ENCODE measurements at regions not wholly inside any gene's neighbourhood (a gene's known extent, or its start where the extent isn't known, plus 50 kb on each side); places are given as distances from the start of the nearest gene placed in this dataset.

DNA sequence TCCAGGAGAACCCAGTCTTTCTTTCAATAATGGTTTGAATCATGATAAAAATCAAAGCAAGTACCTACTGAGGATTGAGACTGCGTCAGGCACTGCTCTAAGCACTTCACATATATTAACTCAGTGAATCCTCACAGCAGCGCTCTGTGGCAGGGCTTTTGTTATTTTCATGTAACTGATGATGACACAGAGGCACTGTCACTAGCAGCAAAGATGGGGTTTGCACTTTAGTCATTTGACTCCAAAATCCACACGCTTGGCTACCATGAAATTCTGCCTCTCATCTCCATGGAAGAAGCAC, 98.8 kb upstream of the GSC start:
- Mint-ChIP-seq H3K4me3 (no peak overlapping the region), H3K27ac (no peak overlapping the region), H3K27me3 (ENCODE audit: low read depth) (peaks cover 4% of the 10 kb centered on the region), H3K9me3 (no peaks in the 10 kb centered on the region), H3K36me3 (ENCODE audit: insufficient read depth in 1 of 3, low read depth in 3 of 3) (no peaks in the 10 kb centered on the region), H3K4me1 (peaks cover 8 to 10% of the 10 kb centered on the region in 2 experiments)
- Histone ChIP-seq H4K20me1 (ENCODE audit: control insufficient read depth, insufficient read depth, insufficient read length) (no peaks in the 10 kb centered on the region), H2BK5ac (ENCODE audit: insufficient read length, low read length) (no peak overlapping the region), H2BK20ac (ENCODE audit: low read depth, low read length, poor library complexity, severe bottlenecking) (no peak overlapping the region), H3K79me1 (ENCODE audit: insufficient read depth, low read depth, low read length, poor library complexity, severe bottlenecking) (no peaks in the 10 kb centered on the region), H2AK5ac (ENCODE audit: insufficient read length, low read length) (no peak overlapping the region), H3K23ac (ENCODE audit: insufficient read length, low read depth, low read length) (no peak overlapping the region), H4K91ac (ENCODE audit: insufficient read length, low read depth, low read length) (no peak overlapping the region), H4K8ac (replicated peaks; ENCODE audit: insufficient read length, low read depth, low read length) (no peak overlapping the region), H3K9ac (ENCODE audit: extremely low read depth, insufficient read length, low read length) (no peak overlapping the region), H3K9me3 (ENCODE audit: control insufficient read depth, low read depth, low read length) (no peaks in the 10 kb centered on the region), H2BK15ac (ENCODE audit: low read depth, low read length) (no peak overlapping the region), H3K23me2 (ENCODE audit: insufficient read length, low read depth, low read length, poor library complexity, severe bottlenecking) (no peaks in the 10 kb centered on the region), H3K18ac (ENCODE audit: insufficient read length, low read depth, low read length) (no peak overlapping the region), H2AFZ (ENCODE audit: low read length) (no peak overlapping the region), H3K27me3 (ENCODE audit: insufficient read depth, low read length) (no peaks in the 10 kb centered on the region), H3K27ac (ENCODE audit: insufficient read length, low read depth, low read length) (no peak overlapping the region), H2BK120ac (ENCODE audit: low read depth, low read length, poor library complexity, severe bottlenecking) (no peak overlapping the region), H3K79me2 (ENCODE audit: insufficient read depth, low read length) (no peaks in the 10 kb centered on the region), H3K56ac (ENCODE audit: insufficient read length, low read depth, low read length) (no peak overlapping the region), H2BK12ac (ENCODE audit: insufficient read length, low read depth, low read length) (no peak overlapping the region), H3K14ac (ENCODE audit: insufficient read depth, low read length) (no peak overlapping the region), H3K4me1 (ENCODE audit: insufficient read depth, low read length) (no peaks in the 10 kb centered on the region; the same call in 1 of the 2 replicates), H3T11ph (ENCODE audit: low read length) (no peak overlapping the region), H3K4me2 (ENCODE audit: insufficient read depth, insufficient read length, low read length) (no peak overlapping the region), H3K4ac (ENCODE audit: low read depth, low read length) (no peak overlapping the region), H4K5ac (ENCODE audit: insufficient read length, low read depth, low read length) (no peak overlapping the region)
- no CpG with 5 or more reads among the region's 3 CpGs for WGBS (ENCODE audit: extremely low coverage, insufficient read length, low lambda C conversion rate)
- no peak for DNase-seq
- TF ChIP-seq, protein P1, sequence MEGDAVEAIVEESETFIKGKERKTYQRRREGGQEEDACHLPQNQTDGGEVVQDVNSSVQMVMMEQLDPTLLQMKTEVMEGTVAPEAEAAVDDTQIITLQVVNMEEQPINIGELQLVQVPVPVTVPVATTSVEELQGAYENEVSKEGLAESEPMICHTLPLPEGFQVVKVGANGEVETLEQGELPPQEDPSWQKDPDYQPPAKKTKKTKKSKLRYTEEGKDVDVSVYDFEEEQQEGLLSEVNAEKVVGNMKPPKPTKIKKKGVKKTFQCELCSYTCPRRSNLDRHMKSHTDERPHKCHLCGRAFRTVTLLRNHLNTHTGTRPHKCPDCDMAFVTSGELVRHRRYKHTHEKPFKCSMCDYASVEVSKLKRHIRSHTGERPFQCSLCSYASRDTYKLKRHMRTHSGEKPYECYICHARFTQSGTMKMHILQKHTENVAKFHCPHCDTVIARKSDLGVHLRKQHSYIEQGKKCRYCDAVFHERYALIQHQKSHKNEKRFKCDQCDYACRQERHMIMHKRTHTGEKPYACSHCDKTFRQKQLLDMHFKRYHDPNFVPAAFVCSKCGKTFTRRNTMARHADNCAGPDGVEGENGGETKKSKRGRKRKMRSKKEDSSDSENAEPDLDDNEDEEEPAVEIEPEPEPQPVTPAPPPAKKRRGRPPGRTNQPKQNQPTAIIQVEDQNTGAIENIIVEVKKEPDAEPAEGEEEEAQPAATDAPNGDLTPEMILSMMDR (conservative IDR thresholded peaks at IDR 0.05), result no peak

All from H9 (cell line).